ENCODE measurements at regions not wholly inside any gene's neighbourhood (a gene's known extent, or its start where the extent isn't known, plus 50 kb on each side); places are given as distances from the start of the nearest gene placed in this dataset.

DNA sequence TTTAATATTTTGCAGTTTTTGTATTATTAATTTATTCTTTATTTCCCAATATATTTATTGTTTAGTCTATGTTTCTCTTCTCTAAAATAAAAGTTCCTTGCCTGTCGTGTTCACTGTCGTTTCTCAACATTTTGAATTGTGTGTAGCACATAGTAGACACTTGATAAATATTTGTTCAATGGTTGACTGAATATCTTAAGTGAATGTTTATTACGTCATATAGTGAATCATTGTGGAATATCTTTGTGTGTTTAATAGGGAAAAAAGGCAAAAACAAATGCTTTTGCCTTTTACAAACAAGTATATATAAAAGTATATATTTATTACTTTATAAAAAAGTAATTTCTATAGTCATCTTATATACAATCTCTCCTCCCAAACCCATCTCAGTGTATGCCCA, 572.3 kb downstream of the EPHA3 start:
- Histone ChIP-seq H2BK5ac (ENCODE audit: low read length) (no peak overlapping the region), H4K8ac (ENCODE audit: low read depth, low read length) (no peak overlapping the region), H3K4me2 (ENCODE audit: low read length) (no peak overlapping the region), H2BK120ac (ENCODE audit: low read depth, low read length) (no peak overlapping the region), H3K79me1 (ENCODE audit: low read length) (no peaks in the 10 kb centered on the region), H3K18ac (ENCODE audit: low read length) (no peak overlapping the region), H3K4ac (ENCODE audit: low read depth, low read length) (no peak overlapping the region), H3K4me3 (ENCODE audit: low read length) (no peak overlapping the region), H3K27ac (ENCODE audit: low read depth, low read length) (no peak overlapping the region), H2AK5ac (ENCODE audit: low read length) (no peak overlapping the region), H3K9ac (ENCODE audit: low read length) (no peak overlapping the region), H3K79me2 (ENCODE audit: control insufficient read depth, insufficient read depth, low read length) (no peaks in the 10 kb centered on the region), H3K23ac (ENCODE audit: low read length) (no peak overlapping the region), H2BK15ac (replicated peaks; ENCODE audit: low read depth) (no peak overlapping the region), H3K56ac (ENCODE audit: low read length) (no peak overlapping the region), H4K5ac (ENCODE audit: low read length) (no peak overlapping the region), H3K27me3 (ENCODE audit: insufficient read depth, low read length, poor library complexity) (no peaks in the 10 kb centered on the region), H3K36me3 (ENCODE audit: control insufficient read depth, insufficient read depth, low read length) (no peaks in the 10 kb centered on the region), H3K4me1 (ENCODE audit: control insufficient read depth, low read depth, low read length) (no peaks in the 10 kb centered on the region)
- WGBS (ENCODE audit: extremely low coverage, insufficient coverage, low lambda C conversion rate), result no CpG with 5 or more reads among the region's 3 CpGs
- DNase-seq, result no peak

DNA sequence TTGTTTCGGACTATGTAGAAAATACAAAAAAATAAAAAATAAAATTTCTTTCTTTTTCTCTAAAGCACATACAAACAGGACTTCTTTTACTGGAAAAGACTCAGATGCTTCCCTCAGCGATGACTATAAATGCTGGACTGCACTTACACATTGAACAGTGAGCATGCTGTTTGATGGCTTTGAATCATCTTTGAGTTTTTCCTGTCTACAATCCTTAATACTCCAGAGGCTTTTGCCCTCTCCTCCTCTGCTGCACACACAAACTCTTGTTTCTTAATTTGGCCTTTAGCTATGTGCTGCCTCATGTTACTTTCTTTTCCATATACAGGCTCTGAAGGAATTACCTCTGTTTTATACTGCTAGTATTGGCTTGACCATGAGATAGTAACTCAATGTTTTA, 575.1 kb downstream of the EPHA3 start:
- WGBS (ENCODE audit: extremely low coverage, insufficient coverage, low lambda C conversion rate), result no CpG with 5 or more reads among the region's 2 CpGs
- H3K4me3 ChIP-seq (ENCODE audit: low read length), result no peak overlapping the region
- no peak overlapping the region for H2AK5ac ChIP-seq (ENCODE audit: low read length)
- no peak overlapping the region for H2BK15ac ChIP-seq (replicated peaks; ENCODE audit: low read depth)
- no peak overlapping the region for H3K4ac ChIP-seq (ENCODE audit: low read depth, low read length)
- no peak overlapping the region for H2BK120ac ChIP-seq (ENCODE audit: low read depth, low read length)
- no peaks in the 10 kb centered on the region for H3K79me1 ChIP-seq (ENCODE audit: low read length)
- no peak overlapping the region for H3K23ac ChIP-seq (ENCODE audit: low read length)
- H2BK5ac ChIP-seq (ENCODE audit: low read length), result no peak overlapping the region
- H3K56ac ChIP-seq (ENCODE audit: low read length), result no peak overlapping the region
- no peak overlapping the region for H3K4me2 ChIP-seq (ENCODE audit: low read length)
- H3K9ac ChIP-seq (ENCODE audit: low read length), result no peak overlapping the region
- H3K79me2 ChIP-seq (ENCODE audit: control insufficient read depth, insufficient read depth, low read length), result no peaks in the 10 kb centered on the region
- no peak overlapping the region for H3K27ac ChIP-seq (ENCODE audit: low read depth, low read length)
- H3K27me3 ChIP-seq (ENCODE audit: insufficient read depth, low read length, poor library complexity), result no peaks in the 10 kb centered on the region
- no peaks in the 10 kb centered on the region for H3K36me3 ChIP-seq (ENCODE audit: control insufficient read depth, insufficient read depth, low read length)
- no peak overlapping the region for H4K8ac ChIP-seq (ENCODE audit: low read depth, low read length)
- DNase-seq, result no peak
- no peak overlapping the region for H3K18ac ChIP-seq (ENCODE audit: low read length)
- no peak overlapping the region for H4K5ac ChIP-seq (ENCODE audit: low read length)
- H3K4me1 ChIP-seq (ENCODE audit: control insufficient read depth, low read depth, low read length), result no peaks in the 10 kb centered on the region

DNA sequence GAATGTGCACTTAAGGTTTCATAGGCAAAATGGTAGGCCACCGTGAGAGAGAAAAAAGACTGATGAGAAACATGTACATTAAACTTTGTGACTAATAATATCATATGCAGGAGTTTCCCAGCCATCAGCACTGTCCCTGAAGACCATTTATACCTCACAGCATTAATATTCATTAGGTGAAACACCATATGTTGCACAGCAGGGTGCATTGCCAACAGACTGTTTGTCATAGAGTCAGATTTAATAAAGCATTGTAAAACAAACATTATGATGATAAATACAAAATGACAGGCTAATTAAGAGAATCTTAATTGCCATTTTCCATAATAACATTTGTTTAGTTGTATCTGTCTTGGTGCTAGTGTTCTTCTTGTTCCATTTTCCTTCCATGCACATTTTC, 578.3 kb downstream of the EPHA3 start:
- no peak overlapping the region for H3K18ac ChIP-seq (ENCODE audit: low read length)
- no peak overlapping the region for H2BK15ac ChIP-seq (replicated peaks; ENCODE audit: low read depth)
- H3K4me2 ChIP-seq (ENCODE audit: low read length), result no peak overlapping the region
- H3K27ac ChIP-seq (ENCODE audit: low read depth, low read length), result no peak overlapping the region
- H3K4me3 ChIP-seq (ENCODE audit: low read length), result no peak overlapping the region
- no peaks in the 10 kb centered on the region for H3K36me3 ChIP-seq (ENCODE audit: control insufficient read depth, insufficient read depth, low read length)
- DNase-seq, result no peak
- H3K79me2 ChIP-seq (ENCODE audit: control insufficient read depth, insufficient read depth, low read length), result no peaks in the 10 kb centered on the region
- no peak overlapping the region for H2BK120ac ChIP-seq (ENCODE audit: low read depth, low read length)
- H3K23ac ChIP-seq (ENCODE audit: low read length), result no peak overlapping the region
- H3K9ac ChIP-seq (ENCODE audit: low read length), result no peak overlapping the region
- no peak overlapping the region for H3K4ac ChIP-seq (ENCODE audit: low read depth, low read length)
- H3K27me3 ChIP-seq (ENCODE audit: insufficient read depth, low read length, poor library complexity), result no peaks in the 10 kb centered on the region
- H4K8ac ChIP-seq (ENCODE audit: low read depth, low read length), result no peak overlapping the region
- no peak overlapping the region for H3K56ac ChIP-seq (ENCODE audit: low read length)
- no peak overlapping the region for H4K5ac ChIP-seq (ENCODE audit: low read length)
- H3K4me1 ChIP-seq (ENCODE audit: control insufficient read depth, low read depth, low read length), result no peaks in the 10 kb centered on the region
- no peaks in the 10 kb centered on the region for H3K79me1 ChIP-seq (ENCODE audit: low read length)
- H2AK5ac ChIP-seq (ENCODE audit: low read length), result no peak overlapping the region
- WGBS (ENCODE audit: extremely low coverage, insufficient coverage, low lambda C conversion rate), result no CpG with 5 or more reads among the region's 1 CpG
- H2BK5ac ChIP-seq (ENCODE audit: low read length), result no peak overlapping the region

DNA sequence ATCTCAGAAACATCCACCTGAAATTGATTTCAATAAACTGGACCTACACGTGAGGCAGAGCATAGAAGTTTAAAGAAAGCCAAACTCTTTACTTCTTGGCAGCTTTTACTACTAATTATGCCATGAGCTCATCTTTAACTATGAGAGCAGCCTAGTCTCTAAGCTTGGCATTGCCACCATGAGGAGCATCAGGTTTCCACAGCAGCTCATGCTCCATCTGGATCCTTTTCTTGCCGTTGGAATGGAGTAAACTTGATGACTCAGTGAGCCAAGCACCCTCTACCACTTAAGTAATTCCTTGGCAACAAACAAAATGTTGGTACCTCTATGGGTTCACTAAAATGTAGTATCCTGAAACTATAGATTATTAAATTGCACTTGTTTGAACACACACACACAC, 583.2 kb downstream of the EPHA3 start:
- no peaks in the 10 kb centered on the region for H3K36me3 ChIP-seq (ENCODE audit: control insufficient read depth, insufficient read depth, low read length)
- no peak overlapping the region for H3K9ac ChIP-seq (ENCODE audit: low read length)
- no peak overlapping the region for H2AK5ac ChIP-seq (ENCODE audit: low read length)
- H2BK5ac ChIP-seq (ENCODE audit: low read length), result no peak overlapping the region
- no peak overlapping the region for H3K4me2 ChIP-seq (ENCODE audit: low read length)
- no peak overlapping the region for H4K8ac ChIP-seq (ENCODE audit: low read depth, low read length)
- H3K79me2 ChIP-seq (ENCODE audit: control insufficient read depth, insufficient read depth, low read length), result no peaks in the 10 kb centered on the region
- WGBS (ENCODE audit: extremely low coverage, insufficient coverage, low lambda C conversion rate), result no CpG with 5 or more reads among the region's 2 CpGs
- H4K5ac ChIP-seq (ENCODE audit: low read length), result no peak overlapping the region
- H3K79me1 ChIP-seq (ENCODE audit: low read length), result no peaks in the 10 kb centered on the region
- no peak overlapping the region for H3K27ac ChIP-seq (ENCODE audit: low read depth, low read length)
- no peak overlapping the region for H2BK15ac ChIP-seq (replicated peaks; ENCODE audit: low read depth)
- H3K56ac ChIP-seq (ENCODE audit: low read length), result no peak overlapping the region
- peak; percentile 9 for DNase-seq
- H3K4me3 ChIP-seq (ENCODE audit: low read length), result no peak overlapping the region
- H3K18ac ChIP-seq (ENCODE audit: low read length), result no peak overlapping the region
- no peak overlapping the region for H2BK120ac ChIP-seq (ENCODE audit: low read depth, low read length)
- H3K27me3 ChIP-seq (ENCODE audit: insufficient read depth, low read length, poor library complexity), result no peaks in the 10 kb centered on the region
- H3K4ac ChIP-seq (ENCODE audit: low read depth, low read length), result no peak overlapping the region
- no peaks in the 10 kb centered on the region for H3K4me1 ChIP-seq (ENCODE audit: control insufficient read depth, low read depth, low read length)
- no peak overlapping the region for H3K23ac ChIP-seq (ENCODE audit: low read length)

DNA sequence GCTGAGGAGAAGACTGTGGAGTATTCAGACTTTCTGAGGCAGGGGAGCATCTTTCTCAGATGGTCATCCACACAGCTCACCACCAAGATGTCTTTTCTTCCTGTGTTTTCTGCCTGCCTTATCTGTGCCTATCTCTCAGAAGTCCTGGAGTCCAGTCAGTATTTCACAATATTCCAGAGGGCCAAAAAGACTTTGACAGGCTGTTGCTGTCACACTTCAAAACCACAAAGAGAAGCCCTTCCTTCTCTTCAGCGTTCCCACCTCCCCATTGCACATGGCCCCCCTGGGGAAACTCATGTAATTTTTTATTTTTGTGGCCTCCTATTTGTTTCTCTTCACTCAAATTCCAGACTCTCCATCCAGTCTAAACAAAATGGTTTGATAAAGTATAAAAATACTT, 585.2 kb downstream of the EPHA3 start:
- Histone ChIP-seq H3K79me1 (ENCODE audit: low read length) (no peaks in the 10 kb centered on the region), H4K5ac (ENCODE audit: low read length) (no peak overlapping the region), H2BK120ac (ENCODE audit: low read depth, low read length) (no peak overlapping the region), H3K4ac (ENCODE audit: low read depth, low read length) (no peak overlapping the region), H3K79me2 (ENCODE audit: control insufficient read depth, insufficient read depth, low read length) (no peaks in the 10 kb centered on the region), H3K4me1 (ENCODE audit: control insufficient read depth, low read depth, low read length) (no peaks in the 10 kb centered on the region), H4K8ac (ENCODE audit: low read depth, low read length) (no peak overlapping the region), H2AK5ac (ENCODE audit: low read length) (no peak overlapping the region), H2BK15ac (replicated peaks; ENCODE audit: low read depth) (no peak overlapping the region), H3K4me3 (ENCODE audit: low read length) (no peak overlapping the region), H3K4me2 (ENCODE audit: low read length) (no peak overlapping the region), H3K27me3 (ENCODE audit: insufficient read depth, low read length, poor library complexity) (no peaks in the 10 kb centered on the region), H2BK5ac (ENCODE audit: low read length) (no peak overlapping the region), H3K9ac (ENCODE audit: low read length) (no peak overlapping the region), H3K18ac (ENCODE audit: low read length) (no peak overlapping the region), H3K27ac (ENCODE audit: low read depth, low read length) (no peak overlapping the region), H3K36me3 (ENCODE audit: control insufficient read depth, insufficient read depth, low read length) (no peaks in the 10 kb centered on the region), H3K56ac (ENCODE audit: low read length) (no peak overlapping the region), H3K23ac (ENCODE audit: low read length) (no peak overlapping the region)
- WGBS (ENCODE audit: extremely low coverage, insufficient coverage, low lambda C conversion rate), result no CpG with 5 or more reads among the region's 1 CpG
- DNase-seq, result no peak

DNA sequence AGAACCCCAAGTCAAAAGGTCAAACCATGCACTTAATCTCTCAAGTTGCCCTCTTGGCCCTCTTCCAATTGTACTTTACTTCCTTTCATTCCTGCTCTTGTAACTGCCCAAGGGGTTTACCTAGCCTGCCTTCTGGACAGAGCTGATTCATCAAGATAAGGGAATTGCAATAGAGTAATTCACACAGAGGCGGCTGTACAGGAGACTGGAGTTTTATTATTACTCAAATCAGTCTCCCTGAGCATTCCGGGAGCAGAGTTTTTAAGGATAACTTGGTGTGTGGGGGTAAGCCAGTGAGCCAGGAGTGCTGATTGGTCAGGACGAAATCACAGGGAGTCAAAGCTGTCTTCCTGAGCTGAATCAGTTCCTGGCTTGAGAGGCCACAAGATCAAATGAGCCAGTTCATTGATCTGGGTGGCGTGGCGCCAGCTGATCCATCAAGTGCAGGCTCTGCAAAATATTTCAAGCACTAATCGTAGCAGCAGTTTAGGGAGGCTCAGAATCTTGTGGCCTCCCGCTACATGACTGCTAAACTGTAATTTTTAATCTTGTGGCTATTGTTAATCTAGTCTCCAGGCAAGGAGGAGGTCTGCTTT, 590.0 kb downstream of the EPHA3 start:
- no peak overlapping the region for H3K27ac ChIP-seq (ENCODE audit: low read depth, low read length)
- no peak overlapping the region for H3K4me2 ChIP-seq (ENCODE audit: low read length)
- no peak overlapping the region for H3K4me3 ChIP-seq (ENCODE audit: low read length)
- no peak overlapping the region for H3K23ac ChIP-seq (ENCODE audit: low read length)
- no peak overlapping the region for H4K5ac ChIP-seq (ENCODE audit: low read length)
- no peak overlapping the region for H3K9ac ChIP-seq (ENCODE audit: low read length)
- no peak for DNase-seq
- no peak overlapping the region for H3K4ac ChIP-seq (ENCODE audit: low read depth, low read length)
- no peak overlapping the region for H2BK120ac ChIP-seq (ENCODE audit: low read depth, low read length)
- no peak overlapping the region for H3K18ac ChIP-seq (ENCODE audit: low read length)
- no peak overlapping the region for H2BK5ac ChIP-seq (ENCODE audit: low read length)
- H2BK15ac ChIP-seq (replicated peaks; ENCODE audit: low read depth), result no peak overlapping the region
- no CpG with 5 or more reads among the region's 7 CpGs for WGBS (ENCODE audit: extremely low coverage, insufficient coverage, low lambda C conversion rate)
- no peaks in the 10 kb centered on the region for H3K4me1 ChIP-seq (ENCODE audit: control insufficient read depth, low read depth, low read length)
- no peak overlapping the region for H4K8ac ChIP-seq (ENCODE audit: low read depth, low read length)
- H2AK5ac ChIP-seq (ENCODE audit: low read length), result no peak overlapping the region
- no peaks in the 10 kb centered on the region for H3K36me3 ChIP-seq (ENCODE audit: control insufficient read depth, insufficient read depth, low read length)
- no peaks in the 10 kb centered on the region for H3K27me3 ChIP-seq (ENCODE audit: insufficient read depth, low read length, poor library complexity)
- no peak overlapping the region for H3K56ac ChIP-seq (ENCODE audit: low read length)
- H3K79me1 ChIP-seq (ENCODE audit: low read length), result no peaks in the 10 kb centered on the region
- no peaks in the 10 kb centered on the region for H3K79me2 ChIP-seq (ENCODE audit: control insufficient read depth, insufficient read depth, low read length)
